NB4 (cell line): ENCODE measurements at regions not wholly inside any gene's neighbourhood (a gene's known extent, or its start where the extent isn't known, plus 50 kb on each side); places are given as distances from the start of the nearest gene placed in this dataset.

Source experiments
- DNase-seq: peaks from one replicate; pipeline ENCODE4 v3.0.0; 2010; ENCODE audit warnings: low read depth
- H3K4me3 ChIP-seq: one replicate; pipeline ENCODE4 v1.5.1; 2011; ENCODE audit warnings: mild to moderate bottlenecking, low read depth, low read length, moderate library complexity
- CTCF ChIP-seq: IDR thresholded peaks from one replicate; pipeline ENCODE4 v1.5.1; 2012; ENCODE audit warnings: low read depth, low read length
- MAX ChIP-seq: IDR thresholded peaks from 2 replicates; pipeline ENCODE4 v1.6.1; 2011; ENCODE audit warnings: low read depth, low read length
- MYC ChIP-seq: IDR thresholded peaks from 2 replicates; pipeline ENCODE4 v1.6.1; 2011; ENCODE audit warnings: low read depth, low read length
- POLR2A ChIP-seq: IDR thresholded peaks from 2 replicates; pipeline ENCODE4 v1.6.1; 2011; ENCODE audit warnings: mild to moderate bottlenecking; ENCODE audit not compliant: insufficient read length; ENCODE audit errors: extremely low read depth

- TF ChIP-seq POLR2A: no peak
- TF ChIP-seq CTCF: no peak
- no peak for TF ChIP-seq MYC
- no peak for TF ChIP-seq MAX
These were observed 230.8 kb upstream of the ANKRD50 start for GRCh38 chr4:124943145-124943889.

GRCh38 chr4:124941267-124941666 lies 228.7 kb upstream of the ANKRD50 start:
- no peak for DNase-seq
- H3K4me3 ChIP-seq: no peak overlapping the region
- no peak for TF ChIP-seq POLR2A
- TF ChIP-seq MAX: no peak
- no peak for TF ChIP-seq MYC
- no peak for TF ChIP-seq CTCF

More at GRCh38 chr4:124943145-124943889, 230.8 kb upstream of the ANKRD50 start:
- no peak for DNase-seq
- no peak overlapping the region for H3K4me3 ChIP-seq

GRCh38 chr4:124940387-124940786 lies 227.9 kb upstream of the ANKRD50 start:
- TF ChIP-seq CTCF (no peak), POLR2A (no peak), MAX (no peak), MYC (no peak)
- H3K4me3 ChIP-seq: no peak overlapping the region
- no peak for DNase-seq

- H3K4me3 ChIP-seq: no peak overlapping the region
- DNase-seq: no peak
- TF ChIP-seq MYC: no peak
These were observed 227.4 kb upstream of the ANKRD50 start for GRCh38 chr4:124939908-124940307.

GRCh38 chr4:124938836-124939235 lies 226.3 kb upstream of the ANKRD50 start:
- no peak overlapping the region for H3K4me3 ChIP-seq
- TF ChIP-seq MAX (no peak), POLR2A (no peak), MYC (no peak), CTCF (no peak)
- DNase-seq: no peak

- no peak overlapping the region for H3K4me3 ChIP-seq
- TF ChIP-seq POLR2A (no peak), CTCF (no peak), MYC (no peak), MAX (no peak)
- DNase-seq: no peak
These were observed 225.5 kb upstream of the ANKRD50 start for GRCh38 chr4:124937993-124938392.
